ENCODE measurements at regions not wholly inside any gene's neighbourhood (a gene's known extent, or its start where the extent isn't known, plus 50 kb on each side); places are given as distances from the start of the nearest gene placed in this dataset.

GRCh38 chr12:130242506-130242905 lies 80.2 kb downstream of the FZD10 start:
- Histone ChIP-seq H3K9me3 (ENCODE audit: low read depth) (no peaks in the 10 kb centered on the region), H3K36me3 (replicated peaks; ENCODE audit: insufficient read depth, low read depth) (no peaks in the 10 kb centered on the region), H3K4me2 (no peak overlapping the region), H4K20me1 (ENCODE audit: insufficient read depth, poor library complexity, severe bottlenecking) (no peaks in the 10 kb centered on the region), H3K79me2 (no peaks in the 10 kb centered on the region), H3K4me3 (no peak overlapping the region), H2AFZ (no peak overlapping the region), H3K9me2 (replicated peaks; ENCODE audit: insufficient read depth) (no peaks in the 10 kb centered on the region), H3K4me1 (ENCODE audit: insufficient read depth) (no peaks in the 10 kb centered on the region), H3K27ac (no peak overlapping the region), H3K27me3 (no peaks in the 10 kb centered on the region)
- DNase-seq (ENCODE audit: low spot score) = no peak
- 77% methylated on average over 7 of the region's 7 CpGs for WGBS (ENCODE audit: low lambda C conversion rate, missing lambda C conversion rate)
- TF ChIP-seq EZH2phosphoT487 (IDR thresholded peaks at IDR 0.05; ENCODE audit: low read depth, severe bottlenecking, unreplicated experiment) (no peak), CTCF (IDR thresholded peaks at IDR 0.05; ENCODE audit: poor library complexity) (no peak), EZH2 (IDR thresholded peaks at IDR 0.05; ENCODE audit: borderline replicate concordance) (no peak)

- TF ChIP-seq EZH2phosphoT487 (IDR thresholded peaks at IDR 0.05; ENCODE audit: low read depth, severe bottlenecking, unreplicated experiment) (no peak), CTCF (IDR thresholded peaks at IDR 0.05; ENCODE audit: poor library complexity) (no peak), EZH2 (IDR thresholded peaks at IDR 0.05; ENCODE audit: borderline replicate concordance) (no peak)
- DNase-seq (ENCODE audit: low spot score) = no peak
- Histone ChIP-seq H2AFZ (no peak overlapping the region), H3K9me3 (ENCODE audit: low read depth) (no peaks in the 10 kb centered on the region), H3K4me1 (ENCODE audit: insufficient read depth) (no peaks in the 10 kb centered on the region), H4K20me1 (ENCODE audit: insufficient read depth, poor library complexity, severe bottlenecking) (no peaks in the 10 kb centered on the region), H3K36me3 (replicated peaks; ENCODE audit: insufficient read depth, low read depth) (no peaks in the 10 kb centered on the region), H3K27me3 (no peaks in the 10 kb centered on the region), H3K4me3 (no peak overlapping the region), H3K79me2 (no peaks in the 10 kb centered on the region), H3K27ac (no peak overlapping the region), H3K4me2 (no peak overlapping the region), H3K9me2 (replicated peaks; ENCODE audit: insufficient read depth) (no peaks in the 10 kb centered on the region)
- WGBS (ENCODE audit: low lambda C conversion rate, missing lambda C conversion rate) = 81% methylated on average over 6 of the region's 6 CpGs
These were observed 83.0 kb downstream of the FZD10 start for GRCh38 chr12:130245251-130245650.

DNA sequence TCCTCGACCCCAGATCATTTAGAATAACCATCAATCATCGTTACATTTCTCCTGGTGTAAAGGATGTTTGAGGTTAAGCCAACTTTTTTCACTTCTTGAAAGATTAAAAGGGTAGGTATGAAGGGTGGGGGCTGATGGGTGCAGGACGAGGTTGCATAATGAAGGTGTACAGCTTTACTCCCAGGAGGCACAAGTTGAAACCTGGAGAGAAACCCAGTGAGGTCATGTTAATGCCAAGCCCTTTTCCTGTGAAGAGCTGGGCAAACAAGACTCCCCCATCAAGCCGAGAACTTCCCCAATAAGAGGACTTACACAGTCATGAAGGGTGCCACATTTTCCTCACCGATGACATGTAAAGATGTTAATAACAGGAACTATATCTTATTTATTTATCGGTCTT lies 84.3 kb downstream of the FZD10 start:
- H3K79me2 ChIP-seq = no peaks in the 10 kb centered on the region
- no peak overlapping the region for H3K4me3 ChIP-seq
- no peaks in the 10 kb centered on the region for H3K36me3 ChIP-seq (replicated peaks; ENCODE audit: insufficient read depth, low read depth)
- WGBS (ENCODE audit: low lambda C conversion rate, missing lambda C conversion rate) = 82% methylated on average over 6 of the region's 6 CpGs
- H3K4me2 ChIP-seq = no peak overlapping the region
- H3K4me1 ChIP-seq (ENCODE audit: insufficient read depth) = no peaks in the 10 kb centered on the region
- no peak overlapping the region for H2AFZ ChIP-seq
- H4K20me1 ChIP-seq (ENCODE audit: insufficient read depth, poor library complexity, severe bottlenecking) = no peaks in the 10 kb centered on the region
- H3K9me3 ChIP-seq (ENCODE audit: low read depth) = no peaks in the 10 kb centered on the region
- no peak for TF ChIP-seq EZH2 (IDR thresholded peaks at IDR 0.05; ENCODE audit: borderline replicate concordance)
- no peak for TF ChIP-seq EZH2phosphoT487 (IDR thresholded peaks at IDR 0.05; ENCODE audit: low read depth, severe bottlenecking, unreplicated experiment)
- no peak for TF ChIP-seq CTCF (IDR thresholded peaks at IDR 0.05; ENCODE audit: poor library complexity)
- no peak for DNase-seq (ENCODE audit: low spot score)
- H3K27me3 ChIP-seq = no peaks in the 10 kb centered on the region
- H3K27ac ChIP-seq = no peak overlapping the region
- H3K9me2 ChIP-seq (replicated peaks; ENCODE audit: insufficient read depth) = no peaks in the 10 kb centered on the region
